Neural cell (in vitro differentiated cells): ENCODE measurements at regions not wholly inside any gene's neighbourhood (a gene's known extent, or its start where the extent isn't known, plus 50 kb on each side); places are given as distances from the start of the nearest gene placed in this dataset.

Experiments used
- H2AFZ ChIP-seq: fragments of 200-600, 300-800 bp; sonication (generic), shearing (Covaris generic); 2 replicates; pipeline ENCODE4 v1.6.0; 2014; ENCODE audit warnings: low read depth, mild to moderate bottlenecking, antibody characterized with exemption, low read length, moderate library complexity
- H3F3A ChIP-seq: fragments of 200-600 bp; shearing (Covaris generic); 2 replicates; pipeline ENCODE4 v1.6.1; 2016; ENCODE audit warnings: mild to moderate bottlenecking, moderate library complexity, mixed read lengths, antibody characterized with exemption, low read length; ENCODE audit not compliant: insufficient read depth, poor library complexity, severe bottlenecking
- H3K27ac ChIP-seq: fragments of 200-600, 300-800 bp; sonication (generic), shearing (Covaris generic); 2 replicates; pipeline ENCODE4 v1.5.1; 2014; ENCODE audit warnings: mild to moderate bottlenecking, low read length, moderate library complexity
- H3K27me3 ChIP-seq: fragments of 300-800, 200-600 bp; sonication (generic), shearing (Covaris generic); 2 replicates; pipeline ENCODE4 v1.6.0; 2014; ENCODE audit warnings: mild to moderate bottlenecking, low read depth, low read length, moderate library complexity; ENCODE audit not compliant: insufficient read depth
- H3K36me3 ChIP-seq: fragments of 300-800, 200-600 bp; sonication (generic), shearing (Covaris generic); 2 replicates; pipeline ENCODE4 v1.5.1; 2014; ENCODE audit warnings: mild to moderate bottlenecking, antibody characterized with exemption, low read length, moderate library complexity; ENCODE audit not compliant: insufficient read depth
- H3K4me2 ChIP-seq: fragments of 300-800, 200-600 bp; sonication (generic), shearing (Covaris generic); 2 replicates; pipeline ENCODE4 v1.6.0; 2014; ENCODE audit warnings: mild to moderate bottlenecking, low read length
- H3K4me3 ChIP-seq: fragments of 300-800, 200-600 bp; sonication (generic), shearing (Covaris generic); 2 replicates; pipeline ENCODE4 v1.5.1; 2014; ENCODE audit warnings: mild to moderate bottlenecking, low read length, moderate library complexity
- H3K79me2 ChIP-seq: fragments of 200-600 bp; shearing (Covaris generic); replicated peaks from 2 replicates; pipeline ENCODE4 v1.6.0; 2014; ENCODE audit warnings: mild to moderate bottlenecking, low read length, moderate library complexity; ENCODE audit not compliant: insufficient read depth
- H3K9ac ChIP-seq: fragments of 300-800, 200-600 bp; sonication (generic), shearing (Covaris generic); 2 replicates; pipeline ENCODE4 v1.6.1; 2016; ENCODE audit warnings: mild to moderate bottlenecking, low read length, mixed read lengths
- H3K9me2 ChIP-seq: fragments of 200-600 bp; shearing (Covaris generic); 2 replicates; pipeline ENCODE4 v1.6.1; 2016; ENCODE audit warnings: mild to moderate bottlenecking, low read length, mixed read lengths; ENCODE audit not compliant: insufficient read depth
- H3K9me3 ChIP-seq: fragments of 200-600, 300-800 bp; sonication (generic), shearing (Covaris generic); 2 replicates; pipeline ENCODE4 v1.6.1; 2016; ENCODE audit warnings: mild to moderate bottlenecking, mixed run types, low read length, moderate library complexity, mixed read lengths
- H4K20me1 ChIP-seq: fragments of 200-600 bp; shearing (Covaris generic); 2 replicates; pipeline ENCODE4 v1.6.1; 2016; ENCODE audit warnings: mild to moderate bottlenecking, mixed run types; ENCODE audit not compliant: insufficient read depth
- EP300 ChIP-seq: fragments of 450-650 bp; conservative IDR thresholded peaks from 2 replicates; pipeline ENCODE4 v1.6.1; 2014; ENCODE audit warnings: antibody characterized with exemption, mild to moderate bottlenecking, moderate library complexity; ENCODE audit not compliant: poor library complexity, severe bottlenecking
- EZH2 ChIP-seq: fragments of 200-600, 300-800 bp; shearing (Covaris generic), sonication (generic); IDR thresholded peaks from 2 replicates; pipeline ENCODE4 v1.6.1; 2014; ENCODE audit warnings: antibody characterized with exemption, low read length, borderline replicate concordance, mild to moderate bottlenecking; ENCODE audit not compliant: insufficient read depth, poor library complexity, severe bottlenecking
- MXI1 ChIP-seq: fragments of 450-650 bp; conservative IDR thresholded peaks from 2 replicates; pipeline ENCODE4 v1.6.1; 2014; ENCODE audit warnings: antibody characterized with exemption, mild to moderate bottlenecking; ENCODE audit not compliant: poor library complexity, severe bottlenecking
- POLR2AphosphoS5 ChIP-seq: IDR thresholded peaks from 2 replicates; pipeline ENCODE4 v1.6.1; 2012
- RAD21 ChIP-seq: fragments of 450-650 bp; conservative IDR thresholded peaks from 2 replicates; pipeline ENCODE4 v1.6.1; 2014; ENCODE audit warnings: antibody characterized with exemption, mild to moderate bottlenecking, moderate library complexity
- SMC3 ChIP-seq: fragments of 450-650 bp; conservative IDR thresholded peaks from 2 replicates; pipeline ENCODE4 v1.6.1; 2014; ENCODE audit warnings: antibody characterized with exemption, mild to moderate bottlenecking, moderate library complexity; ENCODE audit not compliant: poor library complexity
- TAF1 ChIP-seq: IDR thresholded peaks from 2 replicates; pipeline ENCODE4 v1.6.1; 2012; ENCODE audit warnings: low read depth
- TF ChIP-seq, protein P1 (sequence below): fragments of 450-650 bp; IDR thresholded peaks from 2 replicates; pipeline ENCODE4 v1.5.1; 2014; ENCODE audit warnings: antibody characterized with exemption, mild to moderate bottlenecking, moderate library complexity; ENCODE audit not compliant: poor library complexity, severe bottlenecking
- TF ChIP-seq, protein P2 (sequence below): IDR thresholded peaks from 2 replicates; pipeline ENCODE4 v1.6.1; 2012; ENCODE audit warnings: borderline replicate concordance

DNA sequence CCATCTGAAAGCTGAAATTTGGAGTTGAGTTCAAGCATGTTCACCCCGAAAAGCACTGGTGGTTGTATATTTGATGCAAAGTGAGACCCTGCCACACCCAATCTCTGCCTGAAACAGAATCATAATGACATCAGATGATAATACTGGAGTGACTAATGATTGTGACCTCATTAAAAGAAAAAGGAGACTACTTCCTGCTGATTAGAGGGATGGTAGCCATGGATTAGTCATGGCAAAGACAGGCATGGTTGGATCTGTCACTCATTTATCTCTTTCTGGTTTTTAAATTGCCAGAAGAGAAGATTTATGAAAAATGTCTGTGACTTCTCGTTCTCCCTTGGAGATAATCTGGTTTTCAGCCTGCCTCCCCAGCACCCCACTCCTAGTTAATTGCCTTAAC lies 101.2 kb downstream of the BAMBI start:
- Histone ChIP-seq H3K9ac (no peak overlapping the region), H3K79me2 (no peaks in the 10 kb centered on the region)
- TF ChIP-seq EP300 (no peak), MXI1 (no peak), SMC3 (no peak), EZH2 (no peak), POLR2AphosphoS5 (no peak), RAD21 (no peak), TAF1 (no peak)
- TF ChIP-seq, protein P1, sequence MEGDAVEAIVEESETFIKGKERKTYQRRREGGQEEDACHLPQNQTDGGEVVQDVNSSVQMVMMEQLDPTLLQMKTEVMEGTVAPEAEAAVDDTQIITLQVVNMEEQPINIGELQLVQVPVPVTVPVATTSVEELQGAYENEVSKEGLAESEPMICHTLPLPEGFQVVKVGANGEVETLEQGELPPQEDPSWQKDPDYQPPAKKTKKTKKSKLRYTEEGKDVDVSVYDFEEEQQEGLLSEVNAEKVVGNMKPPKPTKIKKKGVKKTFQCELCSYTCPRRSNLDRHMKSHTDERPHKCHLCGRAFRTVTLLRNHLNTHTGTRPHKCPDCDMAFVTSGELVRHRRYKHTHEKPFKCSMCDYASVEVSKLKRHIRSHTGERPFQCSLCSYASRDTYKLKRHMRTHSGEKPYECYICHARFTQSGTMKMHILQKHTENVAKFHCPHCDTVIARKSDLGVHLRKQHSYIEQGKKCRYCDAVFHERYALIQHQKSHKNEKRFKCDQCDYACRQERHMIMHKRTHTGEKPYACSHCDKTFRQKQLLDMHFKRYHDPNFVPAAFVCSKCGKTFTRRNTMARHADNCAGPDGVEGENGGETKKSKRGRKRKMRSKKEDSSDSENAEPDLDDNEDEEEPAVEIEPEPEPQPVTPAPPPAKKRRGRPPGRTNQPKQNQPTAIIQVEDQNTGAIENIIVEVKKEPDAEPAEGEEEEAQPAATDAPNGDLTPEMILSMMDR: no peak
- TF ChIP-seq, protein P2, sequence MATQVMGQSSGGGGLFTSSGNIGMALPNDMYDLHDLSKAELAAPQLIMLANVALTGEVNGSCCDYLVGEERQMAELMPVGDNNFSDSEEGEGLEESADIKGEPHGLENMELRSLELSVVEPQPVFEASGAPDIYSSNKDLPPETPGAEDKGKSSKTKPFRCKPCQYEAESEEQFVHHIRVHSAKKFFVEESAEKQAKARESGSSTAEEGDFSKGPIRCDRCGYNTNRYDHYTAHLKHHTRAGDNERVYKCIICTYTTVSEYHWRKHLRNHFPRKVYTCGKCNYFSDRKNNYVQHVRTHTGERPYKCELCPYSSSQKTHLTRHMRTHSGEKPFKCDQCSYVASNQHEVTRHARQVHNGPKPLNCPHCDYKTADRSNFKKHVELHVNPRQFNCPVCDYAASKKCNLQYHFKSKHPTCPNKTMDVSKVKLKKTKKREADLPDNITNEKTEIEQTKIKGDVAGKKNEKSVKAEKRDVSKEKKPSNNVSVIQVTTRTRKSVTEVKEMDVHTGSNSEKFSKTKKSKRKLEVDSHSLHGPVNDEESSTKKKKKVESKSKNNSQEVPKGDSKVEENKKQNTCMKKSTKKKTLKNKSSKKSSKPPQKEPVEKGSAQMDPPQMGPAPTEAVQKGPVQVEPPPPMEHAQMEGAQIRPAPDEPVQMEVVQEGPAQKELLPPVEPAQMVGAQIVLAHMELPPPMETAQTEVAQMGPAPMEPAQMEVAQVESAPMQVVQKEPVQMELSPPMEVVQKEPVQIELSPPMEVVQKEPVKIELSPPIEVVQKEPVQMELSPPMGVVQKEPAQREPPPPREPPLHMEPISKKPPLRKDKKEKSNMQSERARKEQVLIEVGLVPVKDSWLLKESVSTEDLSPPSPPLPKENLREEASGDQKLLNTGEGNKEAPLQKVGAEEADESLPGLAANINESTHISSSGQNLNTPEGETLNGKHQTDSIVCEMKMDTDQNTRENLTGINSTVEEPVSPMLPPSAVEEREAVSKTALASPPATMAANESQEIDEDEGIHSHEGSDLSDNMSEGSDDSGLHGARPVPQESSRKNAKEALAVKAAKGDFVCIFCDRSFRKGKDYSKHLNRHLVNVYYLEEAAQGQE: no peak

DNA sequence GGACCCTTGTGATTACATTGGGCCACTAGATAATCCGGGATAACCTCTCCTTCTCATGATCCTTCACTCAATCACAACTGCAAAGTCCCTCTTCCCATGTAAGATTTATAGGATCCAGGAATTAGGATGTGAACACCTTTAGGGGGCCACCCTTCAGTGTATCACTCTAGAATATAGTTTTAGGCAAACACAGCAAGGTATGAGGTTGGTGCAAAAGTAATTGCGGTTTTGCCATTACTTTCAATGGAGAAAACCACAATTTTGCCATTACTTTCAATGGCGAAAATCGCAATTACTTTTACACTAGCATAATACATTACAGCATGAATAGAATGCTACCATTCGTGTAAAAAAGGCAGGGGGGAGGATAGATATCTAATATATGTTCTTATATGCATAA lies 104.0 kb downstream of the BAMBI start:
- Histone ChIP-seq H3K27me3 (no peaks in the 10 kb centered on the region), H2AFZ (no peak overlapping the region), H3K9me3 (no peaks in the 10 kb centered on the region), H3F3A (no peaks in the 10 kb centered on the region), H3K79me2 (no peaks in the 10 kb centered on the region), H3K4me3 (no peak overlapping the region), H3K36me3 (no peaks in the 10 kb centered on the region), H3K27ac (no peak overlapping the region), H4K20me1 (no peaks in the 10 kb centered on the region), H3K9ac (no peak overlapping the region), H3K9me2 (no peaks in the 10 kb centered on the region), H3K4me2 (no peak overlapping the region)
- TF ChIP-seq, protein P1: no peak
- no peak for TF ChIP-seq RAD21
- TF ChIP-seq EP300: no peak
- TF ChIP-seq SMC3: no peak
- TF ChIP-seq, protein P2: no peak
- no peak for TF ChIP-seq MXI1
- TF ChIP-seq EZH2: no peak
- no peak for TF ChIP-seq POLR2AphosphoS5
- no peak for TF ChIP-seq TAF1

More for the DNA sequence above, 101.2 kb downstream of the BAMBI start:
- no peaks in the 10 kb centered on the region for H3K36me3 ChIP-seq
- H4K20me1 ChIP-seq: no peaks in the 10 kb centered on the region
- H3K4me3 ChIP-seq: no peak overlapping the region
- H3K27ac ChIP-seq: no peak overlapping the region
- H2AFZ ChIP-seq: no peak overlapping the region
- H3K9me2 ChIP-seq: no peaks in the 10 kb centered on the region
- H3K9me3 ChIP-seq: no peaks in the 10 kb centered on the region
- no peak overlapping the region for H3K4me2 ChIP-seq
- H3K27me3 ChIP-seq: no peaks in the 10 kb centered on the region
- no peaks in the 10 kb centered on the region for H3F3A ChIP-seq
